Stimulated activated CD4-positive, alpha-beta T cell treated with anti-CD3 and anti-CD28 coated beads, Interleukin-2, amount 100 ng/mL, for 24 hours (primary cell): ENCODE measurements at regions not wholly inside any gene's neighbourhood (a gene's known extent, or its start where the extent isn't known, plus 50 kb on each side); places are given as distances from the start of the nearest gene placed in this dataset.

Experiments
- DNase-seq, 2 donors: peaks; one replicate each; pipeline ENCODE4 v3.0.0-alpha.2; 2020

DNA sequence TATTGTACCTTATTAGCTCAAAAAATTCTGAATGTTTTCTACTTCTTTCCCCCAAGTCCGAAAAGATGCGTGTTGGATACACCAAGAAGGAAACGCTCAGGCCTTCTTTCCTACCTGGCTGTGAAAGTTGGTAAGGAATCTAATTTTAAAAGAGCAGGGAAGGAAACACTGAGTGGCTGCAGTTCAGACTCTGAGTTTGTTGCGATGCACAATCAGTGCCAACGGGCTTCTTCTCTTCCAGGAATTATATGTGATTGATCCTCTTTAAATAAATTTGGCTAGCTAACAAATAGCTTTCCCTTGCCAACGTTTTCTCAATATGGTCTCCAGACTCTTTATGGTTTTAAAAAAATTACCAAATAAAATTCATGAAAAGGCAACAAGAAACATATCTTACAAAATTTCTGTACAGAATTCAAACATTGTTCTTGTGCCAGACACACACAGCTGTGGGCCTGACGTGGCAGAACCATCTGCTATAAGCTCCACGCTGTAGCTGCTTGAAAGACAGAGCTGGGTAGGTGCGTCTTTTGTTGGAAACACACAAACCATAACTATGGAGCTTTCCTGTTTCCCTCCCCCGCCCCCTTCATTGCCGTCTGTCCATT, 493.1 kb downstream of the ZNF608 start:
- no peak for DNase-seq

DNA sequence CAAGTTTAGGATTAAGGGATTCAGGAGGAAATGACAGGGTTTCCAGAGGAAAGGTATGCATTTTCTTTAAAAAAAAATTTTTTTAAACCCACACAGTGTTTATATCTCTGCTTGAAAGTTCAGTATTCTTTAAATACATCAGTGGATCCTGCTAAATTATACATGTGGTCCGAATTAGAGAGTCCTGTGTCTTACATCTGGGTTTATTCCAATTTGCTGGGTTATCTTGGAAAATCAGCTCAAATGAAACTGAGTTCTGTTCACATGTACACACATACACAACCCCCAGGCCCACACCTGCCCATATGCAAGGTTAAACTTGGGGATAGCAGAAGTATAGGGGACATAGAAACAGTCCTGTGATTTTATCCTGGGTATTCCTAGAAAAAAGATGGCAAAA, 493.7 kb downstream of the ZNF608 start:
- DNase-seq, result no peak

DNA sequence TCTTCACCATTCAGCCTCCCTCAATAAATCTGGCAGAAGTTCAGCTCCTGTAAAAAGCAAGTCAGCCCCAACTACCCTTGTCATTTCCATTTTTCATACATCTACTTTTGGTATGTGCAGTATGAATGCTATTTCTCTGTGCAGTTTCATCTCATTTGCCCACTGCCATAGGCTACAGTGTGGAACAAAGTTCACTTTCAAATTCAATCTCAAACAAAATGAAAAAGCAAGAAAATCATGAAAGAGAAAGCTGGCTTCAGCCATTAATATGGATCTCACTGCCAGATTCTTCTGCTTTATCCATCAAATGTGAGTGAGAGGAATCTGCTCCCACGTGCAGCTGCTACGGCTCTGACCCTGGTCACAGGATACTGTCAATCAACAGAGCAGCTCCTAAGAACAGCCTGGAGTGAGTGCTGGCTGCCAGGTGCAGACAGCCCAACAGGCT, 494.2 kb downstream of the ZNF608 start:
- DNase-seq, result no peak

DNA sequence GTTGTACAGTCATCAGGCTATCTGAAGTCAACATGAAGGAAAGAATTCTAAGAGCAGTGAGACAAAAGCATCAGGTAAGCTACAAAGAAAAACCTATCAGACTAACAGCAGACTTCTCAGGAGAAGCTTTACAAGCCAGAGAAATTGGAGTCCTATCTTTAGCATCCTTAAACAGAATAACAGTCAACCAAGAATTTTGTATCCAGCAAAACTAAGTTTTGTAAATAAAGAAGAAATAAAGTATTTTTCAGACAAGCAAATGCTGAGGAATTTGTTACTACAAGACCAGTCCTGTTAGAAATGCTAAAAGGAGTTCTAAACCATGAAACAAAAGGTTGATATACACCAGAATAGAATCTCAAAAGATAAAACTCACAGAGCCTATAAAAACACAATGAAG, 501.2 kb downstream of the ZNF608 start:
- no peak for DNase-seq

DNA sequence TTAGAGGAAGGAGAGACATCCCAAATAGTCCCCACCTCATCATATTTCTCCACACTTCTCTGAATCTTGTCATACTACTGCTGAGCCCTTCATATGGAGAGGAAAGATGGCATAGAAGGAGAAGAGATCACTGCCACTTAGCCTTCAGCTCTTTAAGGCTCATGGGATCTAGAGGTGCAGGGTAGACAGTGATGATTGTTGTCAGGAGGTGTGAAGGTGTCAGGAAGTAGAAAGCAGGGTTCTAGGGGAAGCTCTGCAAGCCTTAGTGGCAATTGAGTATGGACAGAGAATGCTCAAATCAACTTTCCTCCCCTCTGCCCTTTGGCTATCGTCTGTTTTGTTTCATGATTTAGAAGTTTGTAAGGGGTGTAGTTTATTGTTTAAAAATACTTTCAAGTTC, 505.7 kb downstream of the ZNF608 start:
- no peak for DNase-seq

DNA sequence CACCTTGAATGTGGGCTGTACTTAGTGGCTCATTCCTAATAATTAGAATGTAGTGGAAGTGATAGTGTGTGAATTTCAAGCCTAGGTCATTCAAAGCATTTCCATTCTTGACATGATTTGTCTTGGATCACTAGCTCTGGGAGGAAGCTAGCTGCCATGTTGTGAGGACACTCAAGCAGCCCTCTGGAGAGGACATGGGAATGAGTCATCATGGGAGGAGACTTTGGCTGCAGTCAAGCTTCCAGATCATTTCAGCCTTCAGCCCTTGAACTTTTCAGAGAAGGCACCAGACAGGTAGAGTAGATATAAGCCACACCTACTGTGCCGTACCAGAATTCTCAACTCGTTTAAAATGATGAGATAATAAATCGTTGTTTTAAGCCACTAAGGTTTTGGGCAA, 506.9 kb downstream of the ZNF608 start:
- no peak for DNase-seq

DNA sequence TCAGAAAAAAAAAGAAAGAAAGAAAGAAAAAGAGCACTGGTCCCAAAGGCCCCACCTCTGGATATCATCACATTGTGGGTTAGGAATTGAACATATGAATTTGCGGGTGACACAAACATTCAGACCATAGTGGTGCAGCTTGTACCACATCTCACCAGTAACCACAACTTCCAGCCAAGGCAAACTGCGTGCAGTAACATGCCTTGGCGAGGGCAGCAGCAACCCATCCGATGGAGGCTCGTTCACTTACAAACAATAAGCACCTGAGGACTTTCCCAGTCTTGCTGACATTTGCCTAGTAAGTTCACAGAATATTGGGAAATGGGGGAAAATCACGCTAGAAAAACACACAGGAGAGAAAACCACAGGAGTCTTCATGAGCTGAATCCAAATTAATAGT, 508.1 kb downstream of the ZNF608 start:
- DNase-seq, result no peak

DNA sequence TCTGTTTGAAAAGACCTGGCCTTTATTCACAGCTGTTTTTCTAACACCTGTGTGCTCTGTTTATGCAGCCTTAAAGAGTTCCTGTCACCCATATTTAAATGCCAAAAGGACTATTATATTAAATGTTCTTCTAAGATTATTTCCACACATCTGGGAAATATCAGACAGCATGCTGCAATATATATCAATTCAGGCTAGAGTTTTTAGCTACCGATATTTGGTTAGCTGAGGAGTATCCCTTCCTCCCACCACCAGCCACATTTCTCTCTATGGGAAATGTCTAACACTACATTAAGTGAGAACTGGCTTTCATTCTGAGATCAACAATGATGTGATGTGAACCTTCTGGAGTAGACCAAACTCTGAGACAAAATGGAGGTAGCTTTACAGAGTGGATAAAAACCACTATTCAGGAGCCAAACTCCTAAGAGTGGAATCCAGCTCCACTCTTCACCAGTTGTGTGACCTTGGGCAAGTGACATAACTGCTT, 509.2 kb downstream of the ZNF608 start:
- DNase-seq, result no peak

DNA sequence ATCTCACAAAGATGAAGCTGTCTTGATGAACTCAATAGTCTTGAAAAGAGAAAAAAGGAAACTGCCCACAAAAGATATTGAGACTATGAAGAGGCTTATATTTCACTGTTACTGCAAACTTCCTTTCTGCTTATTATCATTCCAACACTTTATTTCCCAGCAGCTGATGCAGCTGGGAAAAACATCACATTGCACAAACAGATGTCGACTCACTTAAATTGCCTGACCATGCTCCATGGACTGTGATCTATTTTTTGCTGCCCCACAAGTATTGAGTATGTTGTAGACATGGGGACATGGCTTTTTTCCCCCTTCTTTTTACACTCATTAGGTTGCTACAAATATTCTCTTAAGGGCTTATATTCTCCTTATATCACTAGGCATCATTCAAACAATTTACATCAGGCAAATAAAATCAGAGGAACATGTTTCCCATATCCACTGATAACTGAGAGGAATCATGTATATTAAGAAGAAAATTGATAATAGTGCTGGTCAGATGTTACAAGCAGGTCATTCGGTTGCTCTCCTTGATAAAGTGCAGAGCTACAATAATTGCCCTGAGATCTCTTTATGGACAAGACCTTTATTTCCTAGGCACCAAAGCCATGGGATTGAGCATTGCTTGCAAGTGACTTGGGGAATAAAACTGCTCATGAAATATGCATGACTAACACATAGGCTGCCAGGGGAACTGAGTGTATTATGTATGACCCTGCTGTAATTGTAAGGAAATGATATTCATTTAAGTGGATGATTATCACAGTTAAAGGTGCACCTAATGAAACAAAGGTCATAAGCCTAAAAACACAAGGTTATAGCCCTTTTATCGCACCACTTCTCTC, 509.9 kb downstream of the ZNF608 start:
- no peak for DNase-seq

DNA sequence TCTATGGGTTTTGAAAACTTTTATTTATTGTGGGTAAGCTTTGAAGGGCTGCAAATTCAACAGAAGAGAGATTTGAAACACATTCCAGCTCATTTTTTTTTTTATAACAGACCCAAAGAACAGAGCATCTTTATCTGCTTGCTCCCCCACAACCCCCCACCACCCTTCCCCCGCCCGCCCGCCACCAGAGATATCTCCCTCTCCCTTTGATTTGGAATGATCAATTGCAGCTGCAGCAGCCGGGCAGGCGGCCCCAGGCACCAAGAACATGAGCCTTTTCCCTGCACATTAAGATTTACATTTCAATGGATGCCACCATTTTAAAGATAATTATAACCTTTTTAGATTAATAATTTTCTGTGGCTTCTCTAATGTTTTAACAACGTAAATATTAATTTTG, 510.9 kb downstream of the ZNF608 start:
- no peak for DNase-seq

DNA sequence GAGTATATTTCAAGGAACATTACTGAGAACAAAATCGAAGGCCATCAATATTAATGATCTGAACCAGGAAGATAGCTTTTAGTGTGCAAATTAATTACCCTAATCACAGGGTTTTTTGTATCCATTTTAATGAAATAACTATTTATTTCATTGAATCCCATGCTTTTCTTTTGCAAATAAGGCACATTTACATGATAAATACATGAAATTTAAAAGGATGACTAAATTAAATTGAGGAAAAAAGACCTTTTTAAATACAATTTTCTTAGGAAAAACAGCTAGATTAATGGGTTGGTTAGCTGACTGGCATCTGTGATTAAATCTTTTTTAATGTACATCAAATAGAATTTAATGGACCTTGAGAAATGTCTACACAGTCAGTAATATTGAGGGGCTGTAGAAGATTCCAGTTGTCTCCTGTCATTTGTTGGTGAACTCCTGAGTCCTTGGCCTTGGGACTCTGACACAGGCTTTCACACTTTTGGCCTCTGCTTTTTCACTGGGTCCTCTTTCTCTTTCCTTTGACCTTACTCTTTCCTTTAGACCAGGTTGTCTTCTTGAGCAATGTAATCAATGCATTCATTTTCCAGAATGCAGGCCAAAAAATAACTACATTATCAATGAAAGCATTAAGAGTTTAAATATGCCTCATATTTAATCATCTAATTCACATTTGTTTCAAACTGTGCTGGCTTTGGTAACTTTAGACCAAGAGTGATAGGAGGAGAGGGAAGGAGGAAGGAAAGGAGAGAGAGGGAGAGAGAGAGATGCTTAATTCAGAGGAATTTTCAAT, 511.5 kb downstream of the ZNF608 start:
- DNase-seq, result no peak

DNA sequence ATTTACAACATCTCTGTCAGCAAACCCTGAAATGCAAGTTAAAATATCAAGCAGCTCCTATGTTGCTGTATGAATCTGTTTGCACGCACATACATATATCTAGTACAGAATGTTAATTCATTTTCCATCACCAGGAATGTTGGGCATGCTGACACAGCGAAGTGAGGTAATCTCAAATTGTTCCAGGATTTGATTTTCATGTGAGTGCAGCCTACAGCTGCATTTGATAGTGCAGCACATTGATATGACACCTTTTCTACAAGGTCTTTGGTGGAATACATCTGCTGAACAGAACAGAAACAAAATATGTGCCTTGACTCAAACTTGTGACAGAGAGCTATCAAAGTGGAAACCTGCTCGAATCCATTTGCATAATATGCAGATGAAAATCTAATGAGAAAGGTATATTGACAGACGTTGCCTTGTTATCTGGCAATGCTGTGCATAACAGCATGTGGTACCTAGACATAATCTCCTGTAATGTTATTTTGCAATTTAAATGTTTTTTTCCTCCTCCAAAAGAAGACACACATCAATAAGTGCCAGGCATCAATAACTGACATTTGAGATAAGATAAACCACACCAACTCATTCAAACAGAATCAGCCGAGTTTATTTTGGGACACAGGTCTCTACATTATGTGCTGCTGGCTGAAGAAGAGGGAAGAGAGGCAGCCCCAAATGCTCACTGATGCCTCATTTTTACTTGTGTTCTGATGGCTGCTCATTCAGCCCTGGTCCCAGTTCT, 512.2 kb downstream of the ZNF608 start:
- DNase-seq, result no peak

DNA sequence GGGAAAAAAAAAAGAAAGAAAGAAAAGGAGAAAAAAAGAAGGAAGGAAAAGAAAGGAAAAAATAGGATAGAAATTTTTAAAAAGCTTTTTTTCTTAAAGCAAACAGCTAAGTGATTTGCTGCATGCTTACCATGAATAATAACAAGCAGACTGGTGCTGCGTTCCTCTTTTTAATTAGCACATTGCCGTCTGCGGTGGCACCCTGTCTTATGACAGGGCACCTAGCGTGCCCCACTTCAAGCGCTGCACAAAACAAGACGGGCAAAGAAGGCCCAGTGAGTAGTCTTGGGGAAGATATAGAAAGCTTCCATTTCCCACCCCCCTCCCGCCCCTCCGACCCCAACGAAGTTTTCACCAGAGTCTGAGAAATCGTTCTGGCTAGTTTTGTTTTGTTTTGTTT, 513.9 kb downstream of the ZNF608 start:
- DNase-seq, result no peak

DNA sequence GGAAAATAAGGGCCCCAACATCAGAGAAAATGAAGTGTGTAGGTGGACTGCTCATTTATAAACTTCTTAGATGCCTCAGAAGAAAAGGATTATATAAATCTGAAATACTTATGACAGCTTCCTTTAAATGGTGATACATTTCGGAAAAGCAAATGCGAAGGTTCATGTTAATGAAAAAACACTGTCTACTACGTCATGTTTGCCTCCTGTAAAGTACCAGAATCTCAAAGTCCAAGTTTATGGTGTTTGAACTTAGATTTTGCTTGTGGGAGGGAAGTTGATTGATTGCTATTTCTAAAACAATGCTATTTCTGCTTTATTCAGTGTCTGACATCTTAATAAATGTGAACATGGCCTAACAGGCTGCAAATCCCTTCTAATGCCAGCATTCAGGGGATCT, 514.6 kb downstream of the ZNF608 start:
- DNase-seq, result no peak

DNA sequence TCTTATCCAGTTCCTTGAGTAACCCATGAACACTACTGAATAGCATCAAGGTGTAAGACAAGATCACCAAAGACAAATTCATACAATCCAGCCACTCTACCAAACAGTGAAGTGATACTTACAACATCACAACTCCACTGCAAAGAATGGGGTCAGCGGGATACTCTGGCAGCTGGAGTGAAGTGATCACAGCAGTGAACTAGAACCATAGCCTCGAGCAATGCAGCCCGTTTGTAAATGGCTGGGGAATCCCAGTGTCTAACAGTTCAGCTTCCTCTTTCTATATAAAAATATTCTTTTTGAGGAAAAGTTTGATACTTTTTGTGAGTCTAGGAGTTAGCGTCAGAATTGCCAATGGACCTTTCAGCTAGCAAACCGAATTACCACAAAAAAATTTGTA, 515.2 kb downstream of the ZNF608 start:
- DNase-seq, result no peak

DNA sequence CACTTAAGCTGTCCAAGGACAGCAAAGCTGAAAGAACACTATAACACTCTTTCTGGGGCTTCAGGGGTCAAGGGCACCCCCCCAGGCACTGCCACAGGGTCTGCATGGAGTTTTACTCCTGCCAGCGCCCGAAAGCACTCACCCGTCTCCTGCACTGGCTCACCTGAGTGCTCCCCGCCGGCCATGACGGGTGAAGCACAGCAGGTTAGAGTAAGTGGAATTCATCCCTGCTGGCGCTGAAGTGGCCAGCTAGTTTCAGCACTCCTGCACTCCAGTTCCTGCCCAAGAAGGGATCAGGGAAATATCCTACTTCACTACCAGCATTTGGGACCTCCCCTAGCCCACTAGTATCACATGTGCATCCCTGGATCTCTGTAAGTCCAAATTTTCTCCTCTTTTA, 516.0 kb downstream of the ZNF608 start:
- no peak for DNase-seq

DNA sequence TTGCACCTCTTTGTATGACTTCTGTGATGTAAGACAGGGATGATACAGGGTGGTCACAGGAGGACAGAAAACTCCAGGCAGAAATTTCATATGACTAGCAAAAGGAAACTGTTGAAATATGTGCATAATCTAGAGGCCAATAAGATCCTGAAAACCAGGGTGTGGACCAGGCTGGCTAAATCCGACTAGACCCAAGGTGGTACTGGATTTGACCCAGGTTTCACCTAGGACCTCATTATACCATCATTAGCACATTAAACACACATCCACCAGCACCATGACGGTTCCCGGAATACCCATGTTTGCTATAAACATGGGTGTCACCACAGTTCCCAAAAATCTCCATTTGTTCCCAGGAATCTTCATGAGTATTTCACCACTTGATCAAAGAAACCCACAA, 517.1 kb downstream of the ZNF608 start:
- no peak for DNase-seq

DNA sequence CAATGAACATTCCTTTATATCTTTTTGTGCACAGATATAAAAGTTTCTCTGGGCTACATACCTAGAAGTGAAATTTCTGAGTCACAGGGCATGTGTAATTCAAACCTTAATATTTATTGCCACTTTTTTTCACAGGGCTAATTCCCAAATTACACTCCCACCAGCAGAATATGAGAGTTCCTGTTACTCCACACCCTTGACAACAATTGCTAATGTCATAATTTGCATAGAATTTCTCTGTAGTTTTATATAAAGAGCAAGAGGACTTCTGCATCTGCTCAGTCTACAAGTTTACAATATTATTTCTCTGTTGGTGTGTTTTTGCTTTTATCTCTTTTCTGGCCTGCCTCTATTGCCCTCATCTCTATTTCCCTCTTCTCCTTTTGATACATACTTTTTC, 518.5 kb downstream of the ZNF608 start:
- no peak for DNase-seq

DNA sequence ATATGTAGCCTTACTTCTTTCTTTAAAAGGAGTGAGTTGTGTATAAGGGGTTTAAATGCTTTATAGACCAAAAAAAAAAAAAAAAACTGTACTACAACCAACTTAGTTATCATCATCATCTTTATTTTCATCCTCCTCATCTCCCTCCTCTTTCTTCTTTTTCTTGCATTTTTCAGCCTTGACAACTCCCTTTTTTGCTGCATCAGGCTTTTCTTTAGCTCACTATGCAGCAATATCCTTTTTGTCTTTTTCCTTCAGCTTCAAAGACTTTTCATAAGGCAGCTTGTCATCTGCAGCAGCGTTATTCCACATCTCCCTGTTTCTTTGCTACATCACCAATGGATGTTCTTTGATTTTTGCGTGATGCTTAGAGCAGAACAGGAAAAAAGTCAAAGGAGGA, 526.0 kb downstream of the ZNF608 start:
- no peak for DNase-seq

DNA sequence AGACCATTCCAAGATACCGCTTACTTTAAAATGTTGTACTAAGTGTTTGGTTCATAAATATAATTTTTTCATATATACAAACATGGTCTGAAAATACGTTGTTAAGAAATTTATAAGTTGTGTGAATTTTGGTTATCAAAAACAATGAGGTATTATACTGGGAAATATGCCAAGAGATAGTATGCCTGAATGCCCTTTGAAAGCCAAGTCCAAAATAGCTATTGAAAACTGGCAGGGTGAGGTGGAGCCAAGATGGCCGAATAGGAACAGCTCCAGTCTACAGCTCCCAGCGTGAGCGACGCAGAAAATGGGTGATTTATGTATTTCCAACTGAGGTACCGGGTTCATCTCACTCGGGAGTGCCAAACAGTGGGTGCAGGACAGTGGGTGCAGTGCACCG, 533.5 kb downstream of the ZNF608 start:
- no peak for DNase-seq

DNA sequence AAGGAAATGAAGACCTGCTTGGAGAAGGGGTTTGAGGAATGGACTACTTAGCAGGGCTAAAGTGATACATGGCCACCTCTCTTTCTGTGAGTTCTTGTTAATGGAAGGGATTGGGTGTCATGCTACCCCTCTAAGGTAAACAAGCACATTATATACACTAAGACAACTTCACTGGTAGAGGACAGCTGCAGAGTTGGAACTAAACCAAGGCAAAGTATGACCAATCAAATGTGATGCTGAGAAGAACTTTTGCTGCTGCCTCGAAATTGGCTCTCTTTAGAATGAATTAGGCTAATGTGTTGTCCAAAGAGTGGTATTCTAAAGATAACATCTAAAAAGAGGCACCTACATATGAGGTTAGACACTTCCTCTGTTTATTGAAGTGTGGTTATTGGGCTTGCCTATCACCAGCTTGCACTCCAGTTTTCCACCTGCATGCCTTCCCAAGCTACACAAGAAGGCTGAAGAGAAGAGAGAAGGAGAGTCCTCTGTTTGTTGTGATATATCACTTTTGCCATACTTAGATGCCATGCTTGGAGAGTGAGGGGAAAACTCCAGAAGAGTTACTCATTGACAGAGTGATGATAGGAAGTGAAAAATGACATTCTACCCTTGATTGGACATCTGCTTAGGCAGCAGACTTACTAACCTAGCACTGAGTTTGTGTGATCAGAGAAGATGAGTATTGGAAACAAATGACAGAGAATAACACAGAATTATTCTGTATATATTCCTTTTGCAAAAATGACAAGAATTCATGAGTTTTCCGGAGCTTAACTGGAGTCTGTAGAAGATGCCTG, 536.1 kb downstream of the ZNF608 start:
- DNase-seq, result no peak

DNA sequence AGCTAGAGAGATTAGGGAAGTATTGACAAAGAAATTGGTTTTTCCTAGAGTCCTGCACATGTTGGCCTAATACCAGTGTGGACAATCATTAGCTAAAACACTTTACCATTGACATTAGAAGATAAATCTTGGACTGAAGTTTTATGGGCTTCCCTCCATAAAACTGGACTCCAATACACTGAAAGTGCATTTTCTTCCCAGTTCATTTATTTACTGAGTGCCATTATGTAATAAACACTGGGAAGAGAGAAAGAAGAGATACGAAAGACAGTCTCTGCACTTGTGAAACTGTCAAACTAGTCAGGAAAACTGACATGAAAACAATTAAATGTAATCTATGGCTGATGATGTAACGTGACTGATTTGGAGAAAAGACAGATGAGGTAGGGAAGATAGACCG, 539.3 kb downstream of the ZNF608 start:
- no peak for DNase-seq
